Epithelial cell of esophagus (primary cell): ENCODE measurements at regions not wholly inside any gene's neighbourhood (a gene's known extent, or its start where the extent isn't known, plus 50 kb on each side); places are given as distances from the start of the nearest gene placed in this dataset.
"Not testable (repeated sequence)": the region's sequence is repeated elsewhere in the genome, so short reads cannot be mapped to it uniquely, and the experiment has no call there.

Experiments
- DNase-seq: peaks from one replicate; pipeline ENCODE4 v3.0.0; 2010; ENCODE audit warnings: low read depth
- H3K4me3 ChIP-seq: 2 replicates; pipeline ENCODE4 v1.5.1; 2011; ENCODE audit warnings: mild to moderate bottlenecking, low read length, control low read depth
- TF ChIP-seq, protein P1 (sequence below): IDR thresholded peaks from 2 replicates; pipeline ENCODE4 v1.5.1; 2011; ENCODE audit warnings: low read depth, mild to moderate bottlenecking, low read length, control low read depth, inconsistent platforms; ENCODE audit not compliant: insufficient read depth; ENCODE audit errors: missing control alignments

DNA sequence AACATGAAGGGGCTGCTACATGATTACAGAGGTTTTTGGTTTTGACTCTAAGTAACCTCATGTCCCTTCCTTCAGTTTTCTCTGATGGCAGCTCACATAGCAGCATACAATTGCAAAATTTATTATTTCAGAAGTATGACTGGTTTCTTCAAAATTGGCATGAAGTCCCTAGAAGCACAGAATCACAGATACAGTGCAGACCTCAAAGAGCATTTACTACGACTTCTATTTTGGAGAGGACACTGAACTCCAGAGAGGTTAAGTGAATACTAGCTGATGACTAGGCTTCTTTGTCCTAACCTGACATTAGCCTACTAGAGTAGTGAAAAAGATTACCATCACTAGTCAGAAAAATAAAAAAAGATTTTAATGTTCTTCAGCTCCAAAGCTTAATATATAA, 664.3 kb downstream of the RFPL4B start:
- H3K4me3 ChIP-seq = no peak overlapping the region
- no peak for DNase-seq
- TF ChIP-seq, protein P1, sequence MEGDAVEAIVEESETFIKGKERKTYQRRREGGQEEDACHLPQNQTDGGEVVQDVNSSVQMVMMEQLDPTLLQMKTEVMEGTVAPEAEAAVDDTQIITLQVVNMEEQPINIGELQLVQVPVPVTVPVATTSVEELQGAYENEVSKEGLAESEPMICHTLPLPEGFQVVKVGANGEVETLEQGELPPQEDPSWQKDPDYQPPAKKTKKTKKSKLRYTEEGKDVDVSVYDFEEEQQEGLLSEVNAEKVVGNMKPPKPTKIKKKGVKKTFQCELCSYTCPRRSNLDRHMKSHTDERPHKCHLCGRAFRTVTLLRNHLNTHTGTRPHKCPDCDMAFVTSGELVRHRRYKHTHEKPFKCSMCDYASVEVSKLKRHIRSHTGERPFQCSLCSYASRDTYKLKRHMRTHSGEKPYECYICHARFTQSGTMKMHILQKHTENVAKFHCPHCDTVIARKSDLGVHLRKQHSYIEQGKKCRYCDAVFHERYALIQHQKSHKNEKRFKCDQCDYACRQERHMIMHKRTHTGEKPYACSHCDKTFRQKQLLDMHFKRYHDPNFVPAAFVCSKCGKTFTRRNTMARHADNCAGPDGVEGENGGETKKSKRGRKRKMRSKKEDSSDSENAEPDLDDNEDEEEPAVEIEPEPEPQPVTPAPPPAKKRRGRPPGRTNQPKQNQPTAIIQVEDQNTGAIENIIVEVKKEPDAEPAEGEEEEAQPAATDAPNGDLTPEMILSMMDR = no peak

DNA sequence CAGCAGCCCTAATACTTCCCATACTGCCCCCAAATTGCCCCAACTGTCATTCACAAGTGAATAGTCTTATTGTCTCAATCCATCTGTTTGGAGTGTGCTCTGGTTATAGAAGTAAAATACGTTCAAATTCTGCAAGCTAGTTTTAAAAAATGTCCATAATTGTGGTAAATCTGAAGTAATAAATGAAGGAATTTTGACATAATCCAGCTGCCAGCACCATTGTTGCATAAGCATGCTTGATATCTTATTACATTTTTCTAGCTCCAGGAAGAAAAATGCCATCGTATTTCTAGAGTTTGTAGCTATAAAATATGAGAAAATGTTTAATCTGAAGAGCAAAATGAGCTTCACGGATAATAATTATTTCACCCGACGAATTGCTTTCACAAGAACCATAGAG, 664.7 kb downstream of the RFPL4B start:
- TF ChIP-seq, protein P1 = no peak
- no peak for DNase-seq
- no peak overlapping the region for H3K4me3 ChIP-seq

DNA sequence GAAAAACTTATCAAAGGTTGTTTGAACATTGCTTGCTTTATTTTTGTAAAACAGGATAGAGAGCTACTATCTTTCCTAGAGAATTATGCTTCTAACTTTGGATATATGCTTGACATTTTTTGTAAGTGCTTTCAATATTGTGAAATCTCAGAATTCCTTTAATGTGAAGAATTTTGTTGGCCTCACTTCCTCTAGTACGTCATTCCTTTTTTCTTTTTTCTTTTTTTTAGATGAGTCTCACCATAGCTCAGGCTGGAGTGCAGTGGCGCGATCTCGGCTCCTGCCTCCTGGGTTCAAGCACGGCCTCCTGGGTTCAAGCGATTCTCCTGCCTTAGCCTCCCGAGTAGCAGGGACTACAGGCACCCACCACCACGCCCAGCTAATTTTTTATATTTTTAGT, 668.1 kb downstream of the RFPL4B start:
- DNase-seq = no peak
- TF ChIP-seq, protein P1 = no peak
- H3K4me3 ChIP-seq = no peak overlapping the region

DNA sequence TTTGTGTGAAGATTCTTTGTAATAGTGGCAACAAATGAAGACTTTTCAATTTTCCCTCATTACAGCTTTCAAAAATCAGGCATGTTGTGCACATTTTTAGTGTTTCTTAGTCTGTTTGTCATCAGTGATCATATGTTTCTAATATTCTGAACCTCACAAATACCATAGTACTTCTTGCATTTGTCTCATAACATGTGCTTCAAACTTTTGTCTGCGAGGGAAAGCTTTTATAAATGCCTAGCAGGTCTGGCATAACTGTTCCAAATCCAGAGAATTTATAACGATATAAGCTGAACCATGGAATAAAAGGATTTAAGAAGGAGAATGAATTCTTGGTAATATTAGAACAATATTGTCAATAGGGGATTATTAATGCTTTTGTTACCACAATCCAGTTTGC, 670.2 kb downstream of the RFPL4B start:
- no peak overlapping the region for H3K4me3 ChIP-seq
- TF ChIP-seq, protein P1 = no peak
- no peak for DNase-seq

DNA sequence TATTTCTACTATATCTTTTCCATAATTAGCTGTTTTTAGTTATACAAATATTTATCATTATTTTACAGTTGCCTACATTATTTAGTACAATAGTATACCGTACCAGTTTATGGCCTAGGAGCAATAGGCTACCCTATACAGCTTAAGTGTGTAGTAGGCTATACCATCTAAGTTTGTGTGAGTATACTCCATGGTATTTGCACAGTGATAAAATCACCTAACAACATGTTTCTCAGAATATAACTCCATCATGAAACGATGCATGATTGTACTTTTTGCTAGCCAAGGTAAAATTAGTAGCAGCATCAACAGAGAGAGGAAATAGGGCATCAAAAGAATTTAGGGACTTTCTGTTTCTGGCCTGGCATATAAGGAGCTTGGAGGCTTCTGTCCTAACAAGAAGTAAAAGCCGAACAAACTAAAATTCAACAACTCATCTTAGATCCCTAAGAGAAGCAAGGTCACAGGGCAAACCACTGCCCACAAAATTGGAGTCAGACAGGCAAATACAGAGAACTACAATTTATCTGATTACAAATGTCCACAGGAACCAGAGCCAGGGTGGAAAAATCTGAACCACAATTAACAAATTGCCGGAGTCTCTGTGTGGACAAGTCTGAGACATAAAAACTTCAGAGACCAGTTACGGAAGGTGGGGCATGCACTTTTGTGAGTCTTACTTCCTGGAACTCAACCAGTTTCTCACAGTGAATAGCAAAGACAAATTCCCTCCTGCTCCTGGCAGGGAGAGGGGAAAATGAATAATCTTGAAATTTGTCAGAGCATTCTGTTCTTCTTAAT, 671.4 kb downstream of the RFPL4B start:
- peak; percentile 74 for DNase-seq
- TF ChIP-seq, protein P1 = no peak
- no peak overlapping the region for H3K4me3 ChIP-seq

DNA sequence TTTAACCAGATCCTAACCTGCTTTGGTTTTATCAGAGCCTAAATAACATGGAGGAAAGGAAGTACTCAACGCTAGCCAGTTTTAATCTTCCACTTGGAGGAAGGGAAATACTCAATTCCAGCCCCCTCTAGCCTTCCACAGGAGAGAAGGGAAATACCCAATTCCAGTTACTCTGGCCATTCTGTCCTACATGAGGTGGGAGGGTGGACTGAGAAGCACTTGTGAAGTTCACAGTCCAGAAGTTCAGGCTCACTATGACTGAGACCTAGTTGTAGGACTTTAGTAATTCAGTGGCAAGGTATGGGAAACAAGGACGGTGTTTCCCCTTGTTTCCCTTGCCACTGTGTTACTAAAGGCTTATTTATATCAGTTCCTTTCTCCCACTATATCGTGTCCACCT, 672.0 kb downstream of the RFPL4B start:
- H3K4me3 ChIP-seq = no peak overlapping the region
- DNase-seq = no peak
- TF ChIP-seq, protein P1 = no peak

DNA sequence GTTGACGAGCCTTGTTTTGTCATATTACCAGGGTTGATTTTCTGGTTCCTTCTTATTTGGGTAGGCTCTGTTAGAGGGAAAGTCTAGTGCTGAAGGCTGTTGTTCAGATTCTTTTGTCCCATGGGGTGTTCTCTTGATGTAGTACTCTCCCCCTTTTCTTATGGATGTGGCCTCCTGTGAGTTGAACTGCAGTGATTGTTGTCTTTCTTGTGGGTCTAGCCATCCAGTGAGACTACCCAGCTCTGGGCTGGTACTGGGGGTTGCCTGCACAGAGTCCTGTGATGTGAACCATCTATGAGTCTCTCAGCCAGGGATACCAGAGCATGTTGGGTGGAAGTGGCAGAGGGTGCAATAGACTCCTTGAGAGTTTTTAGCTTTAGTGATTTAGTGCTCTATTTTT, 680.6 kb downstream of the RFPL4B start:
- no peak for DNase-seq
- no peak overlapping the region for H3K4me3 ChIP-seq
- TF ChIP-seq, protein P1 = no peak

DNA sequence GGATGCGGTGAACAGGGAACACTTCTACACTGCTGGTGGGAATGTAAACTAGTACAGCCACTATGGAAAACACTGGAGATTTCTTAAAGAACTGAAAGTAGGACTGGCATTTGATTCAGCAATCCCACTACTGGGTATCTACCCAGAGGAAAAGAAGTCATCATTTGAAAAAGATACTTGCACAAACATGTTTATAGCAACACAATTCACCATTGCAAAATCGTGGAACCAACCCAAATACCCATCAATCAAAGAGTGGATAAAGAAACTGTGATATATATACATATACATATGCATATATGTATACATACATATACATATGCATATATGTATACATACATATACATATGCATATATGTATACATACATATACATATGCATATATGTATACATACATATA, 682.0 kb downstream of the RFPL4B start:
- DNase-seq = peak; percentile 68

More for the DNA sequence above, 682.0 kb downstream of the RFPL4B start:
- H3K4me3 ChIP-seq = not testable (repeated sequence)
